Astrocyte (in vitro differentiated cells and primary cell): ENCODE measurements at regions not wholly inside any gene's neighbourhood (a gene's known extent, or its start where the extent isn't known, plus 50 kb on each side); places are given as distances from the start of the nearest gene placed in this dataset.

Experiments used
- DNase-seq: peaks from one replicate; pipeline ENCODE4 v3.0.0-alpha.2; 2010; ENCODE audit warnings: low read depth
- FAIRE-seq: peaks from 2 replicates; lab custom pipeline; 2011; peaks lifted over from hg19 to GRCh38; lab: Jason Lieb, UNC
- H2AFZ ChIP-seq: 2 replicates; pipeline ENCODE4 v1.6.0; 2012; ENCODE audit warnings: low read depth, low read length, inconsistent platforms
- H3K27ac ChIP-seq: 2 replicates; pipeline ENCODE4 v1.5.1; 2011; ENCODE audit warnings: low read depth, low read length, inconsistent platforms
- H3K27me3 ChIP-seq: 2 replicates; pipeline ENCODE4 v1.6.0; 2011; ENCODE audit warnings: low read length, inconsistent platforms; ENCODE audit not compliant: insufficient read depth
- H3K36me3 ChIP-seq: 2 replicates; pipeline ENCODE4 v1.5.1; 2011; ENCODE audit warnings: low read length, inconsistent platforms; ENCODE audit not compliant: insufficient read depth
- H3K4me1 ChIP-seq: 2 replicates; pipeline ENCODE4 v1.5.1; 2011; ENCODE audit warnings: low read length, inconsistent platforms; ENCODE audit not compliant: insufficient read depth
- H3K4me2 ChIP-seq: 2 replicates; pipeline ENCODE4 v1.6.0; 2012; ENCODE audit warnings: low read length, inconsistent platforms
- H3K4me3 ChIP-seq: 2 replicates; pipeline ENCODE4 v1.5.1; 2011; ENCODE audit warnings: low read depth, mild to moderate bottlenecking, low read length, inconsistent platforms; ENCODE audit not compliant: insufficient read depth
- H3K79me2 ChIP-seq: 2 replicates; pipeline ENCODE4 v1.6.0; 2012; ENCODE audit warnings: mild to moderate bottlenecking, low read length, inconsistent platforms; ENCODE audit not compliant: insufficient read depth
- H3K9ac ChIP-seq: 2 replicates; pipeline ENCODE4 v1.6.0; 2012; ENCODE audit warnings: mild to moderate bottlenecking, low read length, inconsistent platforms
- H3K9me3 ChIP-seq: 2 replicates; pipeline ENCODE4 v1.5.1; 2012; ENCODE audit warnings: low read depth, mild to moderate bottlenecking, low read length, inconsistent platforms; ENCODE audit not compliant: insufficient read depth
- H4K20me1 ChIP-seq: 2 replicates; pipeline ENCODE4 v1.6.0; 2012; ENCODE audit warnings: low read length, inconsistent platforms; ENCODE audit not compliant: insufficient read depth
- H3K27ac Mint-ChIP-seq: one replicate; pipeline ENCODE4 v1.8.0; 2021; ENCODE audit warnings: mild to moderate bottlenecking, mixed read lengths; ENCODE audit not compliant: unreplicated experiment
- H3K27me3 Mint-ChIP-seq: one replicate; pipeline ENCODE4 v1.8.0; 2021; ENCODE audit warnings: low read depth, mixed read lengths; ENCODE audit not compliant: unreplicated experiment
- H3K36me3 Mint-ChIP-seq: one replicate; pipeline ENCODE4 v1.8.0; 2021; ENCODE audit warnings: low read depth, mixed read lengths; ENCODE audit not compliant: unreplicated experiment
- H3K4me1 Mint-ChIP-seq: one replicate; pipeline ENCODE4 v1.8.0; 2021; ENCODE audit warnings: low read depth, mixed read lengths; ENCODE audit not compliant: unreplicated experiment
- H3K4me3 Mint-ChIP-seq: one replicate; pipeline ENCODE4 v1.8.0; 2021; ENCODE audit warnings: mild to moderate bottlenecking, moderate library complexity, mixed read lengths; ENCODE audit not compliant: unreplicated experiment
- H3K9me3 Mint-ChIP-seq: one replicate; pipeline ENCODE4 v1.8.0; 2021; ENCODE audit warnings: mild to moderate bottlenecking, mixed read lengths; ENCODE audit not compliant: unreplicated experiment
- CTCF ChIP-seq: IDR thresholded peaks from 2 replicates; pipeline ENCODE4 v1.5.1; 2011; ENCODE audit warnings: low read depth, mild to moderate bottlenecking, inconsistent platforms, low read length, moderate library complexity; ENCODE audit not compliant: insufficient read depth
- EZH2 ChIP-seq: IDR thresholded peaks from 2 replicates; pipeline ENCODE4 v1.6.1; 2012; ENCODE audit warnings: mild to moderate bottlenecking, low read length, inconsistent platforms; ENCODE audit not compliant: insufficient read depth

DNA sequence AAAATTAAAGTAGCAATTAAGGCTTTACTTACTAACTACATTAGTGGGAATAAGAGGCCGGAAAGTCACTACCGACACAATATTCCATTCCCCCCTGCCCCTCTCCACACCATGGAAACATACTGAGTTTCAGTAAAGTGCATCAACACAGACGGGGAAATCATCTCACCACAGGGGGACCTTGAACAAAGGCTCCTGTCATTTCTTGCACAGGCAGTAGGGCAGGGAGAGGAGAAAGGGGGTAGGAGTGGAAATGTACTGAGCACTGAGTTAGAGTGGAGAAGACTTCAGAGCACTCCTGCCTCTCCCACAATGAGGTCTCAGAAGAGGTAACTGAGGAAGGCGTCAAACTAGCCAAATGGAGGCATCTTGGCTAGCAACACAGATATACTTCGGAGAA is 1426.9 kb upstream of the EYS start:
- H3K9ac ChIP-seq, result no peak overlapping the region
- FAIRE-seq, result no peak
- no peak overlapping the region for H3K4me2 ChIP-seq
- H3K27me3 ChIP-seq, result no peaks in the 10 kb centered on the region
- no peaks in the 10 kb centered on the region for H3K79me2 ChIP-seq
- H3K27me3 Mint-ChIP-seq, result no peaks in the 10 kb centered on the region
- no peaks in the 10 kb centered on the region for H3K9me3 Mint-ChIP-seq
- H4K20me1 ChIP-seq, result no peaks in the 10 kb centered on the region
- H3K4me1 ChIP-seq, result no peaks in the 10 kb centered on the region
- no peak overlapping the region for H3K4me3 Mint-ChIP-seq
- TF ChIP-seq EZH2 (no peak), CTCF (no peak)
- H2AFZ ChIP-seq, result no peak overlapping the region
- no peaks in the 10 kb centered on the region for H3K36me3 ChIP-seq
- no peaks in the 10 kb centered on the region for H3K9me3 ChIP-seq
- H3K36me3 Mint-ChIP-seq, result no peaks in the 10 kb centered on the region
- no peak overlapping the region for H3K27ac Mint-ChIP-seq
- no peak for DNase-seq
- H3K27ac ChIP-seq, result no peak overlapping the region
- no peaks in the 10 kb centered on the region for H3K4me1 Mint-ChIP-seq
- no peak overlapping the region for H3K4me3 ChIP-seq

DNA sequence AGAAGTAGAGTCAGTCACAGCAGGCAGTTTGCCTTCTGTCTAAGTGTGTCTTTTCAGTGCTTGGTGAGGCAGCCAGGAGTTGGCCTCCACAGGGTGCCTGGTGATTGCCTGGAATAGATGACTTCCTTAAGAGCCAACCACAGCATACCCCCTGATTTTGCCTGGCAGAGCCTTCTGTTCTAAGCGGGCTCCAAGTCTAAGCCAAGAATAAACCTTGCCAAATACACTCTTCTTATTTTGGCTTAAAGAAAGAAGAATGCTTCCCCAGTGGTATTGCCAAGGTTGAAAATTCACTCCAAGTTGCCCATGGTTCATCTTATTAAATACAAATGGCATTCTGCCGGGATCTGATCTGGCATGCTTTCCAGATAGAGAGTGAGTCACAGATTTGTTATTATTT is 1424.8 kb upstream of the EYS start:
- FAIRE-seq, result no peak
- H3K4me2 ChIP-seq, result no peak overlapping the region
- no peak overlapping the region for H3K27ac Mint-ChIP-seq
- no peak overlapping the region for H3K9ac ChIP-seq
- no peaks in the 10 kb centered on the region for H3K9me3 ChIP-seq
- H3K36me3 Mint-ChIP-seq, result no peaks in the 10 kb centered on the region
- TF ChIP-seq CTCF (no peak), EZH2 (no peak)
- no peaks in the 10 kb centered on the region for H3K27me3 ChIP-seq
- no peak overlapping the region for H3K4me3 ChIP-seq
- H4K20me1 ChIP-seq, result no peaks in the 10 kb centered on the region
- H3K27ac ChIP-seq, result no peak overlapping the region
- H3K36me3 ChIP-seq, result no peaks in the 10 kb centered on the region
- no peak overlapping the region for H3K4me3 Mint-ChIP-seq
- no peaks in the 10 kb centered on the region for H3K4me1 Mint-ChIP-seq
- peak; percentile 18 for DNase-seq
- no peaks in the 10 kb centered on the region for H3K27me3 Mint-ChIP-seq
- H2AFZ ChIP-seq, result no peak overlapping the region
- no peaks in the 10 kb centered on the region for H3K4me1 ChIP-seq
- H3K79me2 ChIP-seq, result no peaks in the 10 kb centered on the region
- H3K9me3 Mint-ChIP-seq, result no peaks in the 10 kb centered on the region

- no peaks in the 10 kb centered on the region for H3K27me3 ChIP-seq
- H3K27me3 Mint-ChIP-seq, result no peaks in the 10 kb centered on the region
These were observed 1422.8 kb upstream of the EYS start for GRCh38 chr6:67129780-67130179.

More at GRCh38 chr6:67129780-67130179, 1422.8 kb upstream of the EYS start:
- Histone ChIP-seq H3K9me3 (no peaks in the 10 kb centered on the region), H3K4me3 (no peak overlapping the region), H3K4me1 (no peaks in the 10 kb centered on the region), H3K4me2 (no peak overlapping the region), H2AFZ (no peak overlapping the region), H3K79me2 (no peaks in the 10 kb centered on the region), H3K9ac (no peak overlapping the region), H4K20me1 (no peaks in the 10 kb centered on the region), H3K36me3 (no peaks in the 10 kb centered on the region), H3K27ac (no peak overlapping the region)
- Mint-ChIP-seq H3K36me3 (no peaks in the 10 kb centered on the region), H3K4me1 (no peaks in the 10 kb centered on the region), H3K4me3 (no peak overlapping the region), H3K9me3 (no peaks in the 10 kb centered on the region), H3K27ac (no peak overlapping the region)
- DNase-seq, result no peak
- FAIRE-seq, result no peak
- TF ChIP-seq CTCF, result no peak
- TF ChIP-seq EZH2, result no peak
